A673 (cell line): ENCODE measurements at regions not wholly inside any gene's neighbourhood (a gene's known extent, or its start where the extent isn't known, plus 50 kb on each side); places are given as distances from the start of the nearest gene placed in this dataset.

Source experiments
- BruUV-seq: library from RNA; stranded (reverse); fragments of 400-500 nt; replicated peaks from 2 replicates; lab custom pipeline; 2021; lab: Mats Ljungman, UMichigan
- CTCF ChIA-PET: fragments of 300-600 bp; sonication (Branson Sonifier 250); formaldehyde crosslinking; loops from one replicate; lab custom pipeline; 2022; ENCODE audit warnings: antibody characterized with exemption; lab: Charles Lee
- POLR2A ChIA-PET: fragments of 300-600 bp; sonication (Branson Sonifier 250); formaldehyde crosslinking; loops from one replicate; lab custom pipeline; 2022; ENCODE audit warnings: antibody characterized with exemption; ENCODE audit not compliant: low non-redundant PET; lab: Charles Lee
- DNase-seq: peaks from one replicate; pipeline ENCODE4 v3.0.0-alpha.2; 2015; ENCODE audit warnings: low spot score
- H3K27ac ChIP-seq: fragments of 200-600 bp; sonication (generic); 2 replicates; pipeline ENCODE4 v1.5.1; 2016; ENCODE audit warnings: mixed run types, low read depth, mild to moderate bottlenecking, mixed read lengths, antibody characterized with exemption, low read length; ENCODE audit not compliant: poor library complexity, severe bottlenecking
- H3K27me3 ChIP-seq: fragments of 200-600 bp; sonication (generic); replicated peaks from 2 replicates; pipeline ENCODE4 v1.6.1; 2017; ENCODE audit warnings: mixed run types, low read depth, mild to moderate bottlenecking, mixed read lengths, antibody characterized with exemption, low read length; ENCODE audit not compliant: insufficient read depth, poor library complexity
- H3K36me3 ChIP-seq: fragments of 200-600 bp; sonication (generic); 2 replicates; pipeline ENCODE4 v1.6.1; 2016; ENCODE audit warnings: mixed run types, mild to moderate bottlenecking, mixed read lengths, antibody characterized with exemption, low read length; ENCODE audit not compliant: insufficient read depth, poor library complexity, severe bottlenecking
- H3K4me1 ChIP-seq: fragments of 200-600 bp; sonication (generic); 2 replicates; pipeline ENCODE4 v1.6.1; 2017; ENCODE audit warnings: mixed run types, mild to moderate bottlenecking, mixed read lengths, antibody characterized with exemption, low read length; ENCODE audit not compliant: insufficient read depth, poor library complexity, severe bottlenecking
- H3K4me3 ChIP-seq: fragments of 200-600 bp; sonication (generic); 2 replicates; pipeline ENCODE4 v1.5.1; 2016; ENCODE audit warnings: low read depth, mixed run types, mild to moderate bottlenecking, mixed read lengths, low read length; ENCODE audit not compliant: poor library complexity, severe bottlenecking
- H3K9me3 ChIP-seq: fragments of 200-600 bp; sonication (generic); 2 replicates; pipeline ENCODE4 v1.6.1; 2016; ENCODE audit warnings: mixed run types, low read depth, mild to moderate bottlenecking, mixed read lengths, antibody characterized with exemption, low read length; ENCODE audit not compliant: poor library complexity, severe bottlenecking
- EZH2 ChIP-seq: fragments of 200-600 bp; sonication (generic); IDR thresholded peaks from 2 replicates; pipeline ENCODE4 v1.6.1; 2017; ENCODE audit warnings: borderline replicate concordance, low read depth, mild to moderate bottlenecking, mixed read lengths, antibody characterized with exemption, low read length; ENCODE audit not compliant: poor library complexity, severe bottlenecking
- intact Hi-C: fragments of 100-400 bp; cut with micrococcal nuclease; formaldehyde crosslinking; loops from one replicate; pipeline ENCODE4 v1.10.0; 2022; ENCODE audit not compliant: unreplicated experiment
- TF ChIP-seq, protein P1 (sequence below): fragments of 300-800, 200-600 bp; sonication (generic); conservative IDR thresholded peaks from 2 replicates; pipeline ENCODE4 v1.5.1; 2017; ENCODE audit warnings: low read depth, mild to moderate bottlenecking, antibody characterized with exemption, low read length, moderate library complexity, mixed read lengths

DNA sequence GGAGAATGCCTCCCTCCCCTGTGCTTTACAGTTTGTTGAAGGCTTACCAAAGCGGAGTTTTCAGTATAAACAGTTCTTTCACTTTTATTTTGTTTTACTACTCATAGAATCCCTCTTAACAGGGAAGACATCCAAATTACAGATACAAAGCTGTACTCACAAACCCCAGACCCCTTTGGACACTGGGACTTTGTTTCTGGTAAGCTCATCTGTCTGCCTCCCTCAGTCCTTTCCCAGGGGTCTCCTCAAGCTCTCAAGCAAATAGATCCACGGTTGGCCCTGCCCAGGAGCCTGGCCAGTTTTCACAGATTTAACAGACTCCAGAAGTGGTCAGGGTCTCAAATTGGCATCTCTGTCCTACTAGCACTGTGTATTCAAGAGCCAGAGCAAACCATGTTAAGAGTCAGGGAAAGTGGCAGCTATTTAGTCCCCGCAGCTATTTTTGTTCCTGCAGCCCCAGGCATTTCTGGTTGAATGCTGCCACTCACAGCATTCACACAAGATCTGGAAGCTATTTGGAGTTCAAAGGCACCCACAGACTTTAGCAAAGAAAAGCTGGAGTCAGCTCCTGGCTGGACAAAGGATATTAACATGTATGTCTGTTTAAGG is 54.2 kb downstream of the TMEM100 start:
- CTCF ChIA-PET = interaction anchor here (0.7 to 1.4 kb wide), 2 partner anchors 50 to 142 kb away, joined by 3 to 4 read pairs; no protein-coding TSS in a partner anchor
- POLR2A ChIA-PET = interaction anchor here (0.6 kb wide), 1 partner anchor 656 kb away, joined by 3 read pairs; no protein-coding TSS in a partner anchor
- peaks cover 33% of the 10 kb centered on the region for H3K4me1 ChIP-seq
- no peak overlapping the region for H3K4me3 ChIP-seq
- no peak for DNase-seq
- no peaks in the 10 kb centered on the region for H3K36me3 ChIP-seq
- no peak overlapping the region for H3K27ac ChIP-seq
- no TSS peak for BruUV-seq
- intact Hi-C loops = no loop called here
- TF ChIP-seq EZH2 = no peak
- TF ChIP-seq, protein P1, sequence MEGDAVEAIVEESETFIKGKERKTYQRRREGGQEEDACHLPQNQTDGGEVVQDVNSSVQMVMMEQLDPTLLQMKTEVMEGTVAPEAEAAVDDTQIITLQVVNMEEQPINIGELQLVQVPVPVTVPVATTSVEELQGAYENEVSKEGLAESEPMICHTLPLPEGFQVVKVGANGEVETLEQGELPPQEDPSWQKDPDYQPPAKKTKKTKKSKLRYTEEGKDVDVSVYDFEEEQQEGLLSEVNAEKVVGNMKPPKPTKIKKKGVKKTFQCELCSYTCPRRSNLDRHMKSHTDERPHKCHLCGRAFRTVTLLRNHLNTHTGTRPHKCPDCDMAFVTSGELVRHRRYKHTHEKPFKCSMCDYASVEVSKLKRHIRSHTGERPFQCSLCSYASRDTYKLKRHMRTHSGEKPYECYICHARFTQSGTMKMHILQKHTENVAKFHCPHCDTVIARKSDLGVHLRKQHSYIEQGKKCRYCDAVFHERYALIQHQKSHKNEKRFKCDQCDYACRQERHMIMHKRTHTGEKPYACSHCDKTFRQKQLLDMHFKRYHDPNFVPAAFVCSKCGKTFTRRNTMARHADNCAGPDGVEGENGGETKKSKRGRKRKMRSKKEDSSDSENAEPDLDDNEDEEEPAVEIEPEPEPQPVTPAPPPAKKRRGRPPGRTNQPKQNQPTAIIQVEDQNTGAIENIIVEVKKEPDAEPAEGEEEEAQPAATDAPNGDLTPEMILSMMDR = no peak; the same call in 1 of the 2 replicates
- no peaks in the 10 kb centered on the region for H3K27me3 ChIP-seq
- no peaks in the 10 kb centered on the region for H3K9me3 ChIP-seq

DNA sequence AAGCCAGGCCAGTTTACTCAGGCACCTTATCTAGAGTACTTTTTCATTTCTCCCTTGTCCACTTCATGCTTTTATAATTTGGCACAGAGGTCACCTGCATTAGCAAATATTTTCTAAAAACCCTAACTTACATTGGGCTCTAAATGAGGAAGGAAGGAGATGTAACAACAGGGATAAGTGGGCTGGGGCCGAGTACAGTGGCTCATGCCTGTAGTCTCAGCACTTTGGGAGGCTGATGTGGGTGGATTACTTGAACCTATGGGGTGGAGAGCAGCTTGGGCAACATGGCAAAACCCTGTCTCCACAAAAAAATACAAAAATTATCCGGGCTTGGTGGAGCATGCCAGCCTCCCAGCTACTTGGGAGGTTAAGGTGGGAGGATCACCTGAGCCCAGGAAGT is 55.9 kb downstream of the TMEM100 start:
- Histone ChIP-seq H3K36me3 (no peaks in the 10 kb centered on the region), H3K4me3 (no peak overlapping the region), H3K9me3 (no peaks in the 10 kb centered on the region), H3K4me1 (peaks cover 32% of the 10 kb centered on the region), H3K27me3 (no peaks in the 10 kb centered on the region), H3K27ac (no peak overlapping the region)
- intact Hi-C loops = no loop called here
- TF ChIP-seq EZH2 = no peak
- TF ChIP-seq, protein P1 = no peak
- BruUV-seq = no TSS peak
- no peak for DNase-seq
- ChIA-PET POLR2A (no interaction called here), CTCF (no interaction called here)

GRCh38 chr17:55664287-55664686 is 58.4 kb downstream of the TMEM100 start:
- no TSS peak for BruUV-seq
- ChIA-PET CTCF (no interaction called here), POLR2A (no interaction called here)
- Histone ChIP-seq H3K9me3 (no peaks in the 10 kb centered on the region), H3K27ac (no peak overlapping the region), H3K4me1 (peaks cover 47% of the 10 kb centered on the region), H3K4me3 (no peak overlapping the region), H3K27me3 (no peaks in the 10 kb centered on the region), H3K36me3 (no peaks in the 10 kb centered on the region)
- no peak for DNase-seq
- TF ChIP-seq, protein P1 = no peak
- TF ChIP-seq EZH2 = no peak
- intact Hi-C loops = no loop called here
